ENCODE measurements at regions not wholly inside any gene's neighbourhood (a gene's known extent, or its start where the extent isn't known, plus 50 kb on each side); places are given as distances from the start of the nearest gene placed in this dataset.

GRCh38 chr11:116294630-116295029, 478.2 kb downstream of the BUD13 start (continued):
- TF ChIP-seq RXRA (IDR thresholded peaks at IDR 0.05; ENCODE audit: borderline replicate concordance, low read depth), result no peak
- TF ChIP-seq RCOR1 (IDR thresholded peaks at IDR 0.05; ENCODE audit: low read length), result no peak

- H3K79me2 ChIP-seq (ENCODE audit: insufficient read depth), result no peaks in the 10 kb centered on the region
Observed at GRCh38 chr11:116287866-116288265, 484.9 kb downstream of the BUD13 start.

More at GRCh38 chr11:116287866-116288265, 484.9 kb downstream of the BUD13 start:
- no peaks in the 10 kb centered on the region for H3K9me2 ChIP-seq
- H3K27ac ChIP-seq (ENCODE audit: low read depth in 2 of 2, low read length in 1 of 2), result no peak overlapping the region
- 17% methylated on average over 1 of the region's 1 CpG for WGBS (ENCODE audit: low lambda C conversion rate)
- no peaks in the 10 kb centered on the region for H4K20me1 ChIP-seq (ENCODE audit: insufficient read depth)
- POLR2A ChIA-PET, result no interaction called here
- H2AFZ ChIP-seq (ENCODE audit: low read depth), result no peak overlapping the region
- DNase-seq, result no peak
- CTCF ChIA-PET, result no interaction called here
- H3K27me3 ChIP-seq (ENCODE audit: insufficient read depth), result no peaks in the 10 kb centered on the region
- H3K4me2 ChIP-seq, result no peak overlapping the region
- no peaks in the 10 kb centered on the region for H3F3A ChIP-seq (replicated peaks; ENCODE audit: insufficient read depth)
- TF ChIP-seq SIN3A (IDR thresholded peaks at IDR 0.05; ENCODE audit: borderline replicate concordance, low read depth, low read length), result no peak
- no peak for TF ChIP-seq EP300 (IDR thresholded peaks at IDR 0.05; ENCODE audit: borderline replicate concordance in 1 of 2, low read depth in 1 of 2, low read length in 1 of 2)
- TF ChIP-seq MXI1 (IDR thresholded peaks at IDR 0.05; ENCODE audit: low read depth, low read length), result no peak
- TF ChIP-seq RAD21 (IDR thresholded peaks at IDR 0.05; ENCODE audit: low read length), result no peak
- TF ChIP-seq GATA2 (CRISPR knock-in tag; IDR thresholded peaks at IDR 0.05), result no peak
- no peak for TF ChIP-seq TAF1 (IDR thresholded peaks at IDR 0.05; ENCODE audit: borderline replicate concordance, low read depth, low read length)
- no peak for TF ChIP-seq SMC3 (IDR thresholded peaks at IDR 0.05; ENCODE audit: low read depth, low read length)
- no peak for TF ChIP-seq MEF2A (IDR thresholded peaks at IDR 0.05; ENCODE audit: borderline replicate concordance, low read depth)
- TF ChIP-seq JUND (IDR thresholded peaks at IDR 0.05), result no peak
- TF ChIP-seq PBX3 (IDR thresholded peaks at IDR 0.05), result no peak
- TF ChIP-seq FOXJ3 (CRISPR knock-in tag; IDR thresholded peaks at IDR 0.05), result no peak
- no peak for TF ChIP-seq CHD2 (IDR thresholded peaks at IDR 0.05; ENCODE audit: low read length, partially characterized antibody)
- TF ChIP-seq ZBTB33 (IDR thresholded peaks at IDR 0.05; ENCODE audit: borderline replicate concordance, low read depth), result no peak
- no peak for TF ChIP-seq IRF3 (IDR thresholded peaks at IDR 0.05; ENCODE audit: low read depth, low read length)
- TF ChIP-seq RCOR1 (IDR thresholded peaks at IDR 0.05; ENCODE audit: low read length), result no peak
- TF ChIP-seq MAX (IDR thresholded peaks at IDR 0.05; ENCODE audit: low read depth), result no peak
- TF ChIP-seq TEAD4 (IDR thresholded peaks at IDR 0.05; ENCODE audit: borderline replicate concordance, insufficient read depth), result no peak
- no peak for TF ChIP-seq GABPA (IDR thresholded peaks at IDR 0.05; ENCODE audit: low read depth)
- no peak for TF ChIP-seq FOSL2 (IDR thresholded peaks at IDR 0.05; ENCODE audit: borderline replicate concordance, low read depth)
- H3K4me3 ChIP-seq (ENCODE audit: low read depth in 2 of 2, low read length in 1 of 2), result no peak overlapping the region
- no peak overlapping the region for H3K9ac ChIP-seq
- no peaks in the 10 kb centered on the region for H3K9me3 ChIP-seq
- H3K36me3 ChIP-seq (replicated peaks in 1 of 2; ENCODE audit: control insufficient read depth in 1 of 2, insufficient read depth in 2 of 2, low read length in 1 of 2), result no peaks in the 10 kb centered on the region
- H3K4me1 ChIP-seq (ENCODE audit: control insufficient read depth in 1 of 2, insufficient read depth in 2 of 2, low read depth in 1 of 2, low read length in 1 of 2), result peaks cover 0 to 4% of the 10 kb centered on the region in 2 experiments; a peak in 1 of 4 replicates

All from SK-N-SH (cell line).